HG02870 (cell line): ENCODE measurements at regions not wholly inside any gene's neighbourhood (a gene's known extent, or its start where the extent isn't known, plus 50 kb on each side); places are given as distances from the start of the nearest gene placed in this dataset.

ENCODE experiments used
- ATAC-seq: cut with Tn5 transposase; IDR thresholded peaks from one replicate; pipeline ENCODE4 v1.9.1; 2021; ENCODE audit warnings: mild to moderate bottlenecking, moderate library complexity; ENCODE audit not compliant: unreplicated experiment

DNA sequence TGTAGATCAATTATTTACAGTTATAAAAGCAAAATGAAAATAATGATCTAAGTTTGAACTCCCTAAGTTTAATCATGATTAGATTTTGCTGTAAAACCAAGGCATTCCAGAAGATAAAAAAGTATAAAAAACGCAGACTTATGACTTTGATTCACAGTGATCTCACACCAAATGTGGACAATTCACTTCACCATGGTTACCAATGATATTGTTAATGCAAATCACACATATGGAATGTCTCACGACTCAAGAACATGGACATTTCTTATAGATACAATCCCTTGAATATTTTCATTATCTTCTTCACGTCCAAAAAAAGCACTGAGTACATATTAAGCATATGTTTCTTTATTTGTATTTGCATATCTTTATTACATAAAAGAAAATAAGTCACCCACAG lies 1054.2 kb downstream of the NAALADL2 start:
- no peak for ATAC-seq

GRCh38 chr3:175911937-175912336 lies 1052.8 kb downstream of the NAALADL2 start:
- no peak for ATAC-seq

DNA sequence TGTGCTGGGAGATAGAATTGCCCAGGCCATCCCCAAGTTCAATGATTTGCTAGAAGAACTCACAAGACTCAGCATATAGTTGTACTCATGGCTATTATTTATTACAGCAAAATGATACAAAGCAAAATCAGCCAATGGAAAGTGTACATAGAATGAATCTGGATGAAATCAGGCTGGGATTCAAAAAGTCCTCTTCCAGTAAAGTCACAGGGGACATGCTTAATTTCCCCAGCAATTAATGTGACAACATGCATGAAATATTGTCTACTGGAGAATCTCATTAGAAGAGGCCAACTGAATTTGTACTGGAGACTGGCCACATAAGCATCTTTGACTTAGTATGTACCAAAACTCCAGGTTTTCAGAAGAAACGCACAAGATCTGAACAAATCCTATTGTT lies 1043.1 kb downstream of the NAALADL2 start:
- no peak for ATAC-seq

GRCh38 chr3:175898194-175898593 lies 1039.1 kb downstream of the NAALADL2 start:
- no peak for ATAC-seq

DNA sequence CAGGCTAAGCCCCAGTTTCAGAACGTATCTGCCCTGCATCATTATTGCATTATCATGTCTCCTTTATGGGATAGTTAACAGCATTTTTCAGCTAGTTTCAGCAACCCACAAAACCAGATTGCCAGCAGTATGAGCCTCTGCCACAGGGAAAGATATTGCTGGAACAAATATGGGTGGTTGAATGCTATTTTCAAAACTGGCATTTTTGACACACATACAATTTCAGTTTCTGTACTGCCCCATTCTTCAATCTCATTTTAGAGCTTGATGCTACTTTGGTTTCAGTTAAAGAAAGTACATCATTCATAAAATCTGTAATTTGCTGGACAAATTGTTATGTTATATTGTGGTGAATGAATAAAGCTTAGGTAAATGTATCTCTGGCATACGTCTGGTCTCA lies 1037.5 kb downstream of the NAALADL2 start:
- no peak for ATAC-seq

DNA sequence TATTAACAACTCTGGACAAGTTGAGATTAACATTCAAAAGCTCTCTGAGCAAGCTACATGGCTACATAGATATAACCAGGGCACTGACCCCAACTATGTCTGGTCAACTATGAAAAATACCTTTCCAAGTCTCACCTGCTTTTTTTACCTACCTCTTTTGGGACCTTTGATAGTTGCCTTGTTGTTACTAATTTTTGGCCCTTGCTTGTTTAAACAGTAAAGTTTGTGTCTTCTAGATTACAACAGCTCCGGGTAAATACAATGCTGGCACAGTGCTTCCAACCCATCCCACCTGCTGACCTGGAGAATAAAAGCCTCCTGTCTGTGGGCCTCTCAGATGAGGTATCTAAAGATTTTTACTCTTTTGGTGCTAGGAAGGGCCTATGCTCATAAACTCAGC lies 1036.6 kb downstream of the NAALADL2 start:
- ATAC-seq: no peak

- no peak for ATAC-seq
Measured at GRCh38 chr3:175893566-175893965, 1034.4 kb downstream of the NAALADL2 start.

GRCh38 chr3:175890066-175890465 lies 1030.9 kb downstream of the NAALADL2 start:
- ATAC-seq: no peak

GRCh38 chr3:175885231-175885766 lies 1026.2 kb downstream of the NAALADL2 start:
- ATAC-seq: no peak

DNA sequence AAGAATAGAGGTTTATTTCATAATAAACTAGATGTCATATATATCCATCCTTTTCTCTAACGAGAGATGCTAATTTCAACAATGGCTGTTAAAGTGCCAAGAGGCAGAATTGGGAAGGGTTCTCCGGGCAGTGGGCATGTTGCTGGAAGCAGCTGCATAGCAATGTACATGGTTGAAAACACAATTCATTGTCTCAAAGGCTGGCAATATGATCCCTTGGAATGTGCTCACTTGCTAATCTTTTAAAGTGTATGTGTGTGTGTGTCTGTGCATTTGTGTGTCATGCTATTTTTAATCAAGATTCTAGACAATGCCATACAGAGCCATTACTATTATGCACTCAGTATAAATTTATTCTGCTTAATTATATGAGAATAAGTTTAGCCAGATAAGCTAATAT lies 1020.3 kb downstream of the NAALADL2 start:
- ATAC-seq: no peak

DNA sequence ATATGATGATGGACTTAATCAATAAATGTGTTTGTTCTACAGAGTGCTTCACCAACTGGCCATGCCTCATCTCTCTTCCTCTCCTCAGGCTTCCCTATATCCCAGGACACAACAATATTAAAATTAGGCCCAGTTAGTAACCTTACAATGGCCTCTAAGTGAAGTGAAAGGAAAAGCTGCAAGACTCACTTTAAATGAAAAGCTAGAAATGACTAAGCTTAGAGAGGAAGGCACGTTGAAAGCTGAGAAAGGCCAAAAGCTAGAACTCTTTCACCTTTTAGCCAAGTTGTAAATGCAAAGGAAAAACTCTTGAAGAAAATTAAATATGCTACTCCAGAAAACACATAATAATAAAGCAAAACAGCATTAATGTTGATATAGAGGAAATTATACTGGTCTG lies 1010.3 kb downstream of the NAALADL2 start:
- ATAC-seq: peak; percentile 98

DNA sequence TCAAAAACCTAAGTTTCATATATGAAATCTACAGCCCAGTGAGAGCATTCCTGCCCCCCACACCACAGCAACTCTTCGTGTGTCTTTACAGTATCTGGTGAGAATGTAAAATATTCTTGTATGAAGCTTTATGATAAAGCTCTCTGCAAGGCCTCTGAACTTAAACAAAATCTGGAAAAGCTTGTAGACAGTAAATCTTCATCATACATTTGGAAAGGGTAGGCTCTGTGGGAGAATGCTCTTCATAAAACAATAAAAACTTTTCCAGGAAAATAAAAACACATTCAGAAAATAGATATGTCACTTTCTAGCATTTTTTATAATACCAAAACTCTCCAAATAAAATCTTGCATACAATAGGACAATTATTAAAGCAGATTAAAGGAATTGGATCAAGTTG lies 1009.5 kb downstream of the NAALADL2 start:
- ATAC-seq: no peak

DNA sequence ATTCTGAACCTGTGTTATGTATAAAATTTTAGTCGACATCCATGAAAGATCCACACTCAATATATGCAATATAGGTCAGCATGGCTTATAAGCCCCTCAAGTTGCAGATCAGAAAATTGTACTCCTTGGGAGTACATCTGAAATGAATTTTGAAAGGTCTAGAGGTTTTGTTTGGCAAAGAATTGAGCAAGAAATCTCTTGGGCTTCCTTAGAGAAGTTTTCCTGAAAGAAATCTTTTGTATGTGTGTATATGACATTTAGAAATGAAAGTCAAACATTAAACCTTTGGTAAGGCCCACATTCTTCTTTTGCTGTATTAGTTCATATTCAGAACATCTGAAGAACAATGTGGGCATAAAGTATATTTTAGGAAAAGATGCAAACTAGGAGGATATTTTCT lies 1006.6 kb downstream of the NAALADL2 start:
- no peak for ATAC-seq

DNA sequence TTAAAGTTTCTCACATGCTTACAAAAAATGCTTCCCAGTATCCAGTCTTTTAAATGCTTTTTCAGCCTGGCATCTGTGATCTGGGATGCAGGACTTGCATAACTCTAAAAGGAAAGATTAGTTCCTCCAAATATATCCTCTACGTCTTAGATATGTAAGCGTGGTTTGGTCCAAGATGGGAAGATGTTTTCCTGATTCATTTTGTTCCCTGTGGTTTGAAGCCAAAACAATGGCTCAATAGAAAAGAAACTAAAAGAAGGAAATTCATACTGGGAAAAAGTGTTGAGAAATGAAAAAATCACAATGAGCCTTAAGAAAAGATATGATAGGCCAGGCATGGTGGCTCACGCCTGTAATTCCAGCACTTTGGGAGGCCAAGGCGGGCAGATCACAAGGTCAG lies 1002.8 kb downstream of the NAALADL2 start:
- no peak for ATAC-seq
